CD4-positive, alpha-beta T cell treated with Interleukin-12 subunit alpha and Interleukin-12 subunit beta, for 1 hour (primary cell): ENCODE measurements at regions not wholly inside any gene's neighbourhood (a gene's known extent, or its start where the extent isn't known, plus 50 kb on each side); places are given as distances from the start of the nearest gene placed in this dataset.
"Not testable (repeated sequence)": the region's sequence is repeated elsewhere in the genome, so short reads cannot be mapped to it uniquely, and the experiment has no call there.

Source experiments
- DNase-seq: peaks from one replicate; pipeline ENCODE4 v3.0.0-alpha.2; 2020

DNA sequence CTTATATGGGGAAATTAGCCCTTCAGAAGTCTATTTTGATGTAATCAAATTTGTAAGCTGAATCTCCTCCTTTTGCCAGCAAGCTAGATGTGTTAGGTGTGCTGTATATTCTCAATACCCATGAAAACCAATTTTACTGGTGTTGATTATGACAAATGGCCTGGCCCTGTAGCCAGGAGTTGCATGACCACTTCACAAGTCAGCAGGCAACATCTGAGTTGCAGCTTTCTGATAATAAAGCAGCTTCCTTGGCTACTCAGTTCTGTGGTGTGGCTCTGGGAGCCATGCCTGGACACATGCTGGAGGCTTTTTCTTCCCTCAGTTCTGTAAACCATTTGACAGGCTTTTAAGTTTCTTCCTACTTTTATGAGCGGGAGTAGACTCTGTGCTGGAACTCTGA lies 154.1 kb upstream of the CXCL13 start:
- DNase-seq, result no peak

DNA sequence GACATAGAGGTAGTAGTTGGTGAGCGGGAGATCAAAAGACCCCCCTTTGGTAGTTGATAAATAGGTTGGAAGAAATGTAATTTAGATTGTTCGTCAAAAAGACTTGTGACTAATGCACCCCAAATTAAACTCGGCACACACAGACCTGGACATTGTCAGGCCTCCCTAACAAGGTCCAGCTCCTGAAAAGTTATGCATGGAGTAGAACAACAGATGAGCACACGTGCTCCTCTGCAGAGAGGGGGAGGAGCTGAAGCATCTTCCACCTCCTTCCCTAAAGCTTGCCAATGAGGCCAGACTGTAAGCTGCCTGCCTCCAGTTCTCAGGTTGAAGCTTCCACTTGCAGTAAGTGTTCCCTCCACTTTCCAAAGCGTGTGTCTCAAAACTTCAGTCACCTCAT lies 153.5 kb upstream of the CXCL13 start:
- DNase-seq, result not testable (repeated sequence)

DNA sequence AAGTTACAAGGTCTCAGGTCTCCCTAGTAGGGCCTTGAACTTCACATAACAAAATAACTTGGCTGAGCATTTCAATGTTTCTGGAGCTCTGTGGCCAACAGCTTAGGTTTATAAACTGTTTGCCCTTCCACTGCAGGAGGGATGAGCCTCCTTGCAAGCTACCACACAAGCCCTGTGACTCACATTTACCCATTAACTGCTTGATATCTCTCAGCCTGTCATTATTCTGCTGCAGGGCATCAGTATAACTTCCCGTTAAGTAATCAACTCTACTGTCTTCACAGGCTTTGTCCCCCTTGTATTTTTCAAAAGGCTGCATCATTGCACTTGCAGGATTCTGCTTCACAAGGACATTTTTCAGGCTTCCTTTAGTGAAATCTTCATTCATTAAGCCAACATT lies 151.7 kb upstream of the CXCL13 start:
- DNase-seq, result no peak

- no peak for DNase-seq
Observed at GRCh38 chr4:77454858-77455257, 150.8 kb upstream of the CXCL13 start.

- DNase-seq, result not testable (repeated sequence)
Observed at GRCh38 chr4:77464100-77464499, 141.5 kb upstream of the CXCL13 start.

- no peak for DNase-seq
Observed at GRCh38 chr4:77465271-77465670, 140.3 kb upstream of the CXCL13 start.

DNA sequence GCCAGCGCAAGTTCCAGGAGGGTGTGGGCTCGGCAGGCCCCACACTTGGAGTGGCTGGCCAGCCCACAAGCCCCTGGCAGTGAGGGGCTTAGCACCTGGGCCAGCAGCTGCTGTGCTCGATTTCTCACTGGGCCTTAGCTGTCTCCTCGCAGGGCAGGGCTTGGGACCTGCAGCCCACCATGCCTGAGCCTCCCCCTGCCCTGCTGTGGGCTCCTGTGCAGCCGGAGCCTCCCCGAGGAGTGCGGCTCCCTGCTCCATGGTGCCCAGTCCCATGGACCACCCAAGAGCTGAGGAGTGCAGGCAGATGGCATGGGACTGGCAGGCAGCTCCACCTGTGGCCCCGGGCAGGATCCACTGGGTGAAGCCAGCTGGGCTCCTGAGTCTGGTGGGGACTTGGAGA lies 139.2 kb upstream of the CXCL13 start:
- DNase-seq, result no peak

DNA sequence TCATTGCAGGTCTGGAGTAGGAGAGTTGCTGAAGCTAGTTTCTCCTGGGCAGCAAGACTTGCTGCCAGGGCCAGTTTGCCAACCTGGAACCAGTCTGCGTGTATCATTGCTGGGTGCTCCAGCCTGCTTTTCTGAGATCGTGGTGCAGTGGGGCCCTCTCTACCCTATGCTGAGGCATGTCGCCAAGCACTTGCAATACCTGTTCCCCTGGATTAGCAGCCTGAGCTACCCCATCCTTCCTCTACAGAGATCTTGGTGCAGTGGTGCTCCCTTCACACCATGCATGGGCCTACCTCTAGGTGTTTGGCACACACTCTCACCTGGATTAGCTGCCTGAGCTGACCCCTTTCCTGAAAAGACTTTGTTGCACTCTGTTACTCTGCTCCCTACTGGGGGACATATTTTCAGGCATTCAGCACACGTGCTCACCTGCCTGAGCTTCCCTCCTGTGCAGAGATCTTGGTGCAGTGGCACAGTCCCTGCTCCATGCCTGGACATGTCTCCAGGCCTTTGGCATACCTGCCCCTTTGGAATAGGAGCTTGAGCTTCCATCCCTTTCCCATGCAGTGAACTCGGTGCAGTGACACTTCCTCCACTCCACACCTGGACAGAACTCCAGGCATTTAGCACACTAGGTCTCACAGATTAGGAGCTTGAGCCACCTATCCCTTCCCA lies 133.7 kb upstream of the CXCL13 start:
- no peak for DNase-seq

DNA sequence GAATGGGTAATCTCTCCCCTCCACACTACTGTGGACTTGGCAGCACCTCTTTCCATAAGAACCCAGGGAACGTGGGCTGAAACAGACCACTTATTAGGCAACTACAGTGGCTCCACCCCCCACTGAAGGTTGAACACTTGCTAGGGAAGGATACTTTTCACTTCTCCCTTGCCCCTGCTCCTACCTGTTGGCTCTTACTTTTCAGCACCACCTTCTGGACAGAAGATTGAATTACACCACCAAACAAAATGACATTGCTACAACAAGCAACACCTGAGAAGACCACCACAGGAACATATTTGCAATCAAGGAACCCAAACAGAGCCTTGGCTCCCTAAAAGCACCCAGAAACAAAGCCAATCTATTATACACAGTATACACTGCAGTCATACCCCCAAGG lies 132.1 kb upstream of the CXCL13 start:
- no peak for DNase-seq

DNA sequence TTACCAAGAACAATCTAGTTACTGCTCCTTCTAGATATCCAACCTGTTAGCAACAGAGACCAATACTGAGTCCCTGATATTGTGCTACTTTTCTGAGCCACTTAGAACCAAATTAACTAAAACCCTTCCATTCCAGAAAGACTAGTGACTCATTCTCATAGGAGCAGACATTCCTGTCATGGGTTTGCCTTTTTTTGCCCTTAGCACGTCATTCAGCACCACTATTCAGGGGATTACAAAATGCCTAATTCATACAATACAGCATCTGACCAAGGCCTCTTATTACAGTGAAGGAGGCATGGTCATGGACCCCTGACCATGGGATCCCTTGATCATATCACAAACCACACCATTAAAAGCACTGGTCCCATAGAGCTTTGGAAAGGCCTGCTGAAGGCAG lies 123.8 kb upstream of the CXCL13 start:
- no peak for DNase-seq

GRCh38 chr4:77488882-77489281 lies 116.7 kb upstream of the CXCL13 start:
- no peak for DNase-seq

GRCh38 chr4:77493120-77493752 lies 112.4 kb upstream of the CXCL13 start:
- DNase-seq, result no peak

- DNase-seq, result no peak
Observed at GRCh38 chr4:77493829-77494551, 111.6 kb upstream of the CXCL13 start.

- DNase-seq, result no peak
Observed at GRCh38 chr4:77496457-77496856, 109.2 kb upstream of the CXCL13 start.

GRCh38 chr4:77500801-77501200 lies 104.8 kb upstream of the CXCL13 start:
- DNase-seq, result no peak

GRCh38 chr4:77501240-77501639 lies 104.4 kb upstream of the CXCL13 start:
- no peak for DNase-seq

- DNase-seq, result no peak
Observed at GRCh38 chr4:77501851-77502250, 103.8 kb upstream of the CXCL13 start.

DNA sequence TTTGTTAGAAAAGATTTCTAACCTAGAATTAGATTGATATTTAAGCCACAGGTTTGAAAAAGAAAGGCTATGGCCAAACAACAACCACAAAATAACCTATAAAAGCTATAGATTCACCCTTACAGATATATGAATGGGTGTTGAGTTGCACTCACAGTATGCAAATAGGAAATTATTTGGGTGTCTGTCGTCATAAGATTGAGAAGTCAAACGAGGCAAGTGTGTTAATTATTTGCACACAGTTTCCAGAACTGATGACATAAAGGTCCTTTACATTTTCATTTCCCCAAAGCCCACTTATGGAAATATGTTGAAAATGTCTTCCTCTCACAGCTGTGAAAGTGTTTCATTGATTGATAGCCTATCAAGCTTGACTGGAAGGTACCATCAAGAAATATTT lies 101.2 kb upstream of the CXCL13 start:
- no peak for DNase-seq

GRCh38 chr4:77505275-77505957 lies 100.2 kb upstream of the CXCL13 start:
- no peak for DNase-seq

DNA sequence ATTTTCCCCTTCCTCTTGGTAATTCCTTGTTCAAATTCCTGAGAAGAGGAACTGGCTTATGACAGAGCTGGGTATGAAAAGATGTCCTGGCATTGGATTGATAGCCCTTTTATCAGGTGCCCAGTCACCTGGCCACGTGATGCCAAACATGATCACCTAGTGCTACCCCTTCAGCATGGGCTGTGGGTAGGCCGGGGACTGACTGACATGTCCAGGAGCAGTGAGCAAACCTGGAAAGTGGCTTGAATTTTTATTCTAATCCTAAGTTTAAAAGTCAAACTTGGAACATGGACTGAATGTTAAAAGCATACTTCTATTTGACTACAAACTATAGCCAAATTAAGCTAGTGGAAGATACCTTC lies 99.7 kb upstream of the CXCL13 start:
- DNase-seq, result no peak

DNA sequence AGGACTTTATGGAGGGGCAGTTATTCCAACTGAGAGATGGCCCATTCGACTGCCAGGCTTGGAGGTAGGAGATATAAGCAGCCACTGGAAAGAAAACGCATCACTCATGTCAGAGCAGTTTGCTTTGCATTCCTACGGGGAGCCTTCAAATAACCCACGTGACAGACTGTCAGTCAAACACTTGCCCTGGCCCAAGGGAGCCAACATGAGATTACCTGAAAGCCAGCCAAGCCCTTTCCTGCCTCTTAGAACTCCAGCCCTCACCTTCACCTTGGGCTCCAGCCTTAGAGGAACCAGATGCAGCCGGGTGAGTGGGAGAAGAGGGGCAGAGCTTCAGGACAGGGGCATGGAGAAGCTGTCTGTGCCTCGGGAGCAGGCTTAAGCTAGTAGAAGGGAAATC lies 95.3 kb upstream of the CXCL13 start:
- no peak for DNase-seq

- no peak for DNase-seq
Observed at GRCh38 chr4:77525538-77525937, 80.1 kb upstream of the CXCL13 start.

DNA sequence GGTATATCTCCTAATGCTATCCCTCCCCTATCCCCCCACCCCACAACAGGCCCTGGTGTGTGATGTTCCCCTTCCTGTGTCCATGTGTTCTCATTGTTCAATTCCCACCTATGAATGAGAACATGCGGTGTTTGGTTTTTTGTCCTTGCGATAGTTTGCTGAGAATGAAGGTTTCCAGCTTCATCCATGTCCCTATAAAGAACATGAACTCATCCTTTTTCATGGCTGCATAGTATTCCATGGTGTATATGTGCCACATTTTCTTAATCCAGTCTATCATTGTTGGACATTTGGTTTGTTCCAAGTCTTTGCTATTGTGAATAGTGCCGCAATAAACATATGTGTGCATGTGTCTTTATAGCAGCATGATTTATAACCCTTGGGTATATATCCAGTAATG lies 77.7 kb upstream of the CXCL13 start:
- DNase-seq, result not testable (repeated sequence)

DNA sequence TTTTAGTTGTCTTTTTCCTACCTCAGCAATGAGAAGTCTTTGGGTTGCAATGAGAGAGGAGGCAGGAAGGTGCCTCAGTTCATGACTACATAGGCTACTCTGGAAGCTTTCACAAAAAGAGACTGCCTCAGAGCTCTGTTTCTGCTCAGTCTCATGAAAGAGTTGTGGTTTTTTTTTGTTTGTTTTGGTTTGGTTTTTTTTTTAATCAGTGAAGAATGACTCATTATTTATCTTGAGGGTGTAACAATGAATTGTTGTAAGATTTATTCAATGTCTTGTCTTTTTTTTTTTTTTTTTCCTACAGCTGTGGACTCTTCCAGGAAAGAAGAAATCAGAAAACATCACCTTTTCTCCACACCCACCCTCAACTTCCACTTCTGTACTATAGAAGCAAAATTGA lies 67.5 kb upstream of the CXCL13 start:
- DNase-seq, result no peak
